ENCODE measurements at regions not wholly inside any gene's neighbourhood (a gene's known extent, or its start where the extent isn't known, plus 50 kb on each side); places are given as distances from the start of the nearest gene placed in this dataset.

DNA sequence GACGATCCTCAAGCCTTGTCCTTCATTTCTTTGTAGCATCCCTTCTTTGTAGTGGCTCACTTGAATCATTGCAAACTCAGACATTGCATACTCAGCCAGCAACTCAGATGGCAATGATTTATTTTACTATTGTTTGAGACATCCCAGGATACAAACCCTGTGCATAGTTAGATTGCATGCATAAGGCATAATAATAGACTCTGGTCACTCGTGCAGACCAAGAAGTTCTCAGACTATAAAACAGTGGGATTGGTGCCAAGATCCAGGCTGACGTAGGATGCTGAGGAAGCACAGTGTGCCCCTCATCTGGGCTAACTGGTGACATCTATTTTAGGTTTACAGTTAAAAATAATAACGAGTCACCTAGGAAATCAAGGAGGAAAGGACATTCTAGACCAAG lies 142.3 kb downstream of the PMP22 start:
- H3K4me2 ChIP-seq (replicated peaks; ENCODE audit: extremely low read depth, low read length, poor library complexity, severe bottlenecking): no peak overlapping the region
- no peak overlapping the region for H2AFZ ChIP-seq (ENCODE audit: insufficient read depth, low read depth, low read length, poor library complexity, severe bottlenecking)
- H4K20me1 ChIP-seq (ENCODE audit: insufficient read depth, low read length): no peaks in the 10 kb centered on the region
- no peak overlapping the region for H3K9ac ChIP-seq (ENCODE audit: insufficient read depth, low read length, poor library complexity, severe bottlenecking)
- peaks cover 0 to 4% of the 10 kb centered on the region in 2 donors for H3K9me3 ChIP-seq (replicated peaks in 1 of 2; ENCODE audit: control insufficient read depth in 1 of 2, insufficient read depth in 1 of 2, low read length in 2 of 2)
- no peaks in the 10 kb centered on the region for H3K36me3 Mint-ChIP-seq
- H3K27ac ChIP-seq (ENCODE audit: low read depth in 1 of 2, low read length in 2 of 2): no peak overlapping the region
- no peaks in the 10 kb centered on the region for H3K36me3 ChIP-seq (replicated peaks in 1 of 2; ENCODE audit: control insufficient read depth in 1 of 2, insufficient read depth in 2 of 2, low read length in 2 of 2)
- peaks cover 1 to 6% (median 2%) of the 10 kb centered on the region in 3 donors for H3K27me3 Mint-ChIP-seq (ENCODE audit: low read depth in 3 of 3)
- H3K4me3 Mint-ChIP-seq: no peak overlapping the region
- DNase-seq: no peak
- H3K4me1 Mint-ChIP-seq: no peaks in the 10 kb centered on the region
- no peak overlapping the region for H3K27ac Mint-ChIP-seq
- H3K4me1 ChIP-seq (ENCODE audit: control insufficient read depth in 1 of 2, insufficient read depth in 2 of 2, low read length in 2 of 2): no peaks in the 10 kb centered on the region
- H3K79me2 ChIP-seq (ENCODE audit: insufficient read depth, low read length): no peaks in the 10 kb centered on the region
- 88% methylated on average over 3 of the region's 4 CpGs for WGBS (ENCODE audit: insufficient coverage)
- intact Hi-C loops (cut with micrococcal nuclease): no loop called here
- H3K27me3 ChIP-seq (ENCODE audit: control insufficient read depth in 2 of 2, insufficient read depth in 2 of 2, low read length in 2 of 2): no peaks in the 10 kb centered on the region
- H3K9me3 Mint-ChIP-seq: peaks cover 0 to 11% (median 6%) of the 10 kb centered on the region in 7 donors
- TF ChIP-seq, protein P1, sequence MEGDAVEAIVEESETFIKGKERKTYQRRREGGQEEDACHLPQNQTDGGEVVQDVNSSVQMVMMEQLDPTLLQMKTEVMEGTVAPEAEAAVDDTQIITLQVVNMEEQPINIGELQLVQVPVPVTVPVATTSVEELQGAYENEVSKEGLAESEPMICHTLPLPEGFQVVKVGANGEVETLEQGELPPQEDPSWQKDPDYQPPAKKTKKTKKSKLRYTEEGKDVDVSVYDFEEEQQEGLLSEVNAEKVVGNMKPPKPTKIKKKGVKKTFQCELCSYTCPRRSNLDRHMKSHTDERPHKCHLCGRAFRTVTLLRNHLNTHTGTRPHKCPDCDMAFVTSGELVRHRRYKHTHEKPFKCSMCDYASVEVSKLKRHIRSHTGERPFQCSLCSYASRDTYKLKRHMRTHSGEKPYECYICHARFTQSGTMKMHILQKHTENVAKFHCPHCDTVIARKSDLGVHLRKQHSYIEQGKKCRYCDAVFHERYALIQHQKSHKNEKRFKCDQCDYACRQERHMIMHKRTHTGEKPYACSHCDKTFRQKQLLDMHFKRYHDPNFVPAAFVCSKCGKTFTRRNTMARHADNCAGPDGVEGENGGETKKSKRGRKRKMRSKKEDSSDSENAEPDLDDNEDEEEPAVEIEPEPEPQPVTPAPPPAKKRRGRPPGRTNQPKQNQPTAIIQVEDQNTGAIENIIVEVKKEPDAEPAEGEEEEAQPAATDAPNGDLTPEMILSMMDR (IDR thresholded peaks at IDR 0.05): no peak
- no peak overlapping the region for H3K4me3 ChIP-seq (replicated peaks in 1 of 3; ENCODE audit: low read depth in 2 of 3, low read length in 3 of 3)

DNA sequence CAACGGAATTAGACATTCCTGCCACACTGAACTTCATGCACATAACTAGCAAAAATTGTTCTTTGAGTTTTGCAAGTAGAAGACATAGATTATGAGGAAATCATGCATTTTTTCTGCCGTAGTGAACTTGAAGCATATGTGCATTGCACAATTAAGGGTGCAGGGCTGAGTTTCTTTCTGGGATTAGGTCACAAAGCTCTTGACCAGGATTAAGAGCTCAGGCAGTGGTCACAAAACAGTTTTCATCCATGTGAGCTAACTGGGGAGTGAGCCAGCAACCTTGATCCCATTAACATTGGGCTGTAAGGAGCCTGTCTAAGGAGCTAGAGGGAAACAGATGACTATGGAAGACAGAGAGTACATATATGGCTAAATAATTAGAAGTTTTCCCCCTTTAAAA lies 143.7 kb downstream of the PMP22 start:
- Histone ChIP-seq H3K4me2 (replicated peaks; ENCODE audit: extremely low read depth, low read length, poor library complexity, severe bottlenecking) (no peak overlapping the region), H2AFZ (ENCODE audit: insufficient read depth, low read depth, low read length, poor library complexity, severe bottlenecking) (no peak overlapping the region), H3K79me2 (ENCODE audit: insufficient read depth, low read length) (no peaks in the 10 kb centered on the region), H3K27me3 (ENCODE audit: control insufficient read depth in 2 of 2, insufficient read depth in 2 of 2, low read length in 2 of 2) (no peaks in the 10 kb centered on the region), H4K20me1 (ENCODE audit: insufficient read depth, low read length) (no peaks in the 10 kb centered on the region), H3K36me3 (replicated peaks in 1 of 2; ENCODE audit: control insufficient read depth in 1 of 2, insufficient read depth in 2 of 2, low read length in 2 of 2) (no peaks in the 10 kb centered on the region), H3K9ac (ENCODE audit: insufficient read depth, low read length, poor library complexity, severe bottlenecking) (no peak overlapping the region), H3K4me3 (replicated peaks in 1 of 3; ENCODE audit: low read depth in 2 of 3, low read length in 3 of 3) (no peak overlapping the region), H3K9me3 (replicated peaks in 1 of 2; ENCODE audit: control insufficient read depth in 1 of 2, insufficient read depth in 1 of 2, low read length in 2 of 2) (peaks cover 4 to 9% of the 10 kb centered on the region in 2 donors), H3K27ac (ENCODE audit: low read depth in 1 of 2, low read length in 2 of 2) (no peak overlapping the region), H3K4me1 (ENCODE audit: control insufficient read depth in 1 of 2, insufficient read depth in 2 of 2, low read length in 2 of 2) (no peaks in the 10 kb centered on the region)
- TF ChIP-seq, protein P1 (IDR thresholded peaks at IDR 0.05): no peak
- Mint-ChIP-seq H3K27me3 (ENCODE audit: low read depth in 3 of 3) (peaks cover 1 to 6% (median 2%) of the 10 kb centered on the region in 3 donors), H3K4me3 (no peak overlapping the region), H3K36me3 (no peaks in the 10 kb centered on the region), H3K27ac (no peak overlapping the region), H3K9me3 (peaks cover 0 to 15% (median 7%) of the 10 kb centered on the region in 7 donors), H3K4me1 (no peaks in the 10 kb centered on the region)
- no peak for DNase-seq
- intact Hi-C loops (cut with micrococcal nuclease): no loop called here
- 20% methylated on average over 1 of the region's 2 CpGs for WGBS (ENCODE audit: insufficient coverage)
